ENCODE measurements at regions not wholly inside any gene's neighbourhood (a gene's known extent, or its start where the extent isn't known, plus 50 kb on each side); places are given as distances from the start of the nearest gene placed in this dataset.

- TF ChIP-seq ZZZ3 (IDR thresholded peaks at IDR 0.05; ENCODE audit: control insufficient read depth, insufficient read length, low read depth) (no peak), SREBF2 (IDR thresholded peaks at IDR 0.05; ENCODE audit: low read length) (no peak), CTCF (IDR thresholded peaks at IDR 0.05 in 2 of 3, conservative IDR thresholded peaks at IDR 0.05 in 1 of 3; ENCODE audit: control insufficient read depth in 2 of 3, extremely low read depth in 1 of 3, insufficient read depth in 1 of 3, low read depth in 3 of 3, low read length in 3 of 3) (no peak), ATF7 (IDR thresholded peaks at IDR 0.05; ENCODE audit: low read depth) (no peak), POLR2AphosphoS2 (IDR thresholded peaks at IDR 0.05; ENCODE audit: low read depth, low read length) (no peak)
These were observed 132.9 kb upstream of the ZBED5 start (continued) for GRCh38 chr11:10990637-10991193.

- in situ Hi-C loops (cut with MboI) (no loop called here), intact Hi-C loops (cut with micrococcal nuclease; ENCODE audit: unreplicated experiment) (no loop called here)
- Histone ChIP-seq H4K20me1 (ENCODE audit: control insufficient read depth, insufficient read depth) (no peaks in the 10 kb centered on the region), H2AFZ (ENCODE audit: control insufficient read depth, low read depth, low read length) (no peak overlapping the region), H3K4me1 (ENCODE audit: control insufficient read depth, insufficient read depth, low read length) (no peaks in the 10 kb centered on the region), H3K27ac (ENCODE audit: control insufficient read depth, insufficient read depth) (no peak overlapping the region), H3K9ac (ENCODE audit: control insufficient read depth, insufficient read depth, low read length) (no peak overlapping the region), H3K9me3 (replicated peaks; ENCODE audit: control insufficient read depth, insufficient read depth, low read length) (no peaks in the 10 kb centered on the region), H3K79me2 (ENCODE audit: control insufficient read depth, insufficient read depth, low read length) (no peaks in the 10 kb centered on the region), H3K4me3 (no peak overlapping the region), H3K27me3 (replicated peaks in 1 of 2; ENCODE audit: control insufficient read depth in 2 of 2, insufficient read depth in 2 of 2, low read length in 1 of 2) (no peaks in the 10 kb centered on the region; a peak in 2 of 4 replicates), H3K4me2 (ENCODE audit: control insufficient read depth, insufficient read depth) (no peak overlapping the region), H3K36me3 (ENCODE audit: control insufficient read depth in 2 of 2, insufficient read depth in 2 of 2, low read length in 1 of 2) (no peaks in the 10 kb centered on the region)
- TF ChIP-seq RAD21 (IDR thresholded peaks at IDR 0.05; ENCODE audit: insufficient read depth, low read depth, low read length) (no peak), RFX5 (IDR thresholded peaks at IDR 0.05; ENCODE audit: low read depth, low read length) (no peak), PRDM15 (CRISPR knock-in tag; IDR thresholded peaks at IDR 0.05) (no peak)
- BruUV-seq (replicated peaks), result no TSS peak
- RAD21 ChIA-PET (ENCODE audit: unreplicated experiment), result no interaction called here
- FAIRE-seq (no peak), ATAC-seq (no peak), DNase-seq (ENCODE audit: low read depth, low spot score) (no peak)
- CTCF ChIA-PET, result interaction anchor here (1.2 to 1.7 kb wide), 2 partner anchors 11 to 197 kb away, joined by 3 to 4 read pairs; no protein-coding TSS in a partner anchor
- POLR2A ChIA-PET, result no interaction called here
- 60% methylated on average over 4 of the region's 4 CpGs for WGBS (ENCODE audit: insufficient coverage, insufficient replicate concordance, low lambda C conversion rate, missing lambda C conversion rate)
- SMC1A ChIA-PET (ENCODE audit: uncharacterized antibody, unreplicated experiment), result interaction anchor here (1.8 kb wide), 1 partner anchor 9 kb away, joined by 5 read pairs; no protein-coding TSS in a partner anchor
These were observed 132.3 kb upstream of the ZBED5 start for GRCh38 chr11:10990160-10990559.
